Anterior cingulate cortex (tissue), 58 donors: ENCODE measurements at regions not wholly inside any gene's neighbourhood (a gene's known extent, or its start where the extent isn't known, plus 50 kb on each side); places are given as distances from the start of the nearest gene placed in this dataset.

Experiments used
- DNase-seq, 58 donors: peaks; one replicate each; lab custom pipeline; 2025; lab: John Stamatoyannopoulos, UW

- DNase-seq, result no peak
Observed at GRCh38 chr12:11446372-11446771, 51.0 kb upstream of the PRB2 start.

DNA sequence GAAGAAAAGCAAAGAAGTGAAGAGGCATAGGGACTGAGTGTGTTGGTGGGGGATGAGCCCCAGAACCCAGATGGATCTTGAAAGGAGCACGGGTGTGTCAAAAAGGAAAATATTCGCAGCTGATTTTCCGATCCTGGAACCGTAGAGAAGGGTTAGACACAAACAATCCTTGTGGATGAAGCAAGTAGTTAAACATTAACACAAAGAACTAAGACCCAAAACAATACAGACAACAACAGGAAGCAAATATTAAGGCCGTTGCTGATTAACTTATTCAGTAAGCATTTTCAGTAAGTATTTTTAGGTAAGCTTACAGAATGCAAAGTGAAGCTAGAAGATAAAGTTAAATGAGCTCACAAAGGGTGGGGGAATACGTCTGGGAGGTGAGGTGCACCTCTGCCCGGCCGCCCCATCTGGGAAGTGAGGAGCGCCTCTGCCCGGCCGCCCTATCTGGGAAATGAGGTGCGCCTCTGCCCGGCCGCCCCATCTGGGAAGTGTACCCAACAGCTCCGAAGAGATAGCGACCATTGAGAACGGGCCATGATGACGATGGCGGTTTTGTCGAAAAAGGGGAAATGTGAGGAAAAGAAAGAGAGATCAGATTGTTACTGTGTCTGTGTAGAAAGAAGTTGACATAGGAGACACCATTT is 62.8 kb upstream of the PRB2 start:
- DNase-seq, result no peak

- DNase-seq, result no peak
Observed at GRCh38 chr12:11460343-11461023, 65.1 kb upstream of the PRB2 start.

DNA sequence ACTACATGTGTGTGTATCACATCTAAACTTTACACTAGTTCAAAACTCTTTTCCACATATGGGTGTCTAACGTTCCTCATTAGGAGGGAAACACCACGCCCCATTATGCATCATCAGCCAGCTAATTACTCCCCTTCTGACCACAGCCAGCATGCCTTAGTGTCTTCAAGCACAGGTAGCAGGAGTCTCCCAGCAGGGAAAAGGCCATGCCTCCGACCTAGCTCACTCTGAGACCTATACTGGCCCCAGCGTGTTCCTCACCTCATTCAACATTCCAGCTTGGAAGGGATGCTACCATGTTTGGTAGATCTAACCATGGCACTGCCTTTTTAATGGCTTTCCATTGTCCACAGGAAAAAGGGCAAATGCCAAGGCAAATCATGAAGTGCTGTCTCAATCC is 66.1 kb upstream of the PRB2 start:
- DNase-seq, result no peak

DNA sequence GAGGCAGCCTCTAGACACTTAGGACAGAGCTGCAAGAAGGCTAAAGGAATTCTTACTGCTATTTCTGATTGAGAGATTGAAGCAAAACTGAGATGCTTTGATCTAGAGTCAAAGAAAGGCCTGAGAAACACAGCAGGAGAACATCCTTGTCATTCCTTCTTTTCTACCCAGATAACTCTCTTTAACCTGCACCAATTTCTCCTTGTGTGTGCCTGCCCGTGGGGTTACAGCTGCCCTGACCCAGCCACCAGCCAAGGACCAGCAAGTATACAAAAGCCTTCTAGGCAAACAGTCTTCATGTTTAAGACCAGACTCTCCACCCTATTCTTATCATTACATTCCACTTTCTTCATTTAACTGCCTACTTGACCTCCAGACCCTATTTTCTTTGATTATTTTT is 81.7 kb upstream of the PRB2 start:
- DNase-seq, result no peak

- DNase-seq, result no peak
Observed at GRCh38 chr12:11482955-11483354, 87.6 kb upstream of the PRB2 start.

DNA sequence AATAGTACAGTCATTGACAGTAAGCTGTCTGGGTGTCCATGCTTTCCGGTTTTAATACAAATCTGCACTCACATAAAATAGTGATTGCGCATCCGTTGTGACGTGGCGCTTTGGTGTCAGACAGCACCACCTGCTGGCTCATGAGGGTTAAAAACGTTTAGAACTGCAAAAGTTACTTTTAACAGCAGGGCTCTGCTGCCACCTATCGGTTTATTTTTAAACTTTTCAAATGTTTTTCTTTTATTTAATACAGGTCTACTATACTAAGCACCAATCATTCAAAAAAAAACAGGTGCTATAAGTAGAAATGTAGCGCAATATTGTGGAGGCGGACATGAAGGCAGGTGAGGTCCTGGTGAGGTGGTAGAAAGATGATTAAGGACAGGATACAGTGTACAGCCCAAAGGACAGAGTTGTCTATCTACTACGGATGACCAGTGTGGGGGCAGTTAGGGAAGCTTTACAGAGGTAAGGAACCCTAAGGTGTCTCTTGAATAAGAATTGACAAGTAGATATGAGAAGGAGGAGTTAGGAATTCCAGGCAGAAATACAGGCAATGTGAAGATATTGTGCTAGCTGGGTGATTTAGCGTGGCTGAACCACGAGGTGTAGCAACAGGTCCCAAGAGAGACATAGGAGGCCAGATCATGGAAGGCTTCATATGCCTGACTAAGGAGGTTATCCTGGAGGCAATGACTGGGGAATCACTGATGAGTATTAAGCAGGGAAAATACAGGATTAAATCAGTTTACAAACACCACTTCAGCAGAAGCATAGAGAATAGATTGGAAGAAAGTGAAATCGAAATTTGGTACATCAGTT is 91.5 kb upstream of the PRB2 start:
- DNase-seq, result peak in 48 of 58 donors; percentile 3 to 81 (median 34)

DNA sequence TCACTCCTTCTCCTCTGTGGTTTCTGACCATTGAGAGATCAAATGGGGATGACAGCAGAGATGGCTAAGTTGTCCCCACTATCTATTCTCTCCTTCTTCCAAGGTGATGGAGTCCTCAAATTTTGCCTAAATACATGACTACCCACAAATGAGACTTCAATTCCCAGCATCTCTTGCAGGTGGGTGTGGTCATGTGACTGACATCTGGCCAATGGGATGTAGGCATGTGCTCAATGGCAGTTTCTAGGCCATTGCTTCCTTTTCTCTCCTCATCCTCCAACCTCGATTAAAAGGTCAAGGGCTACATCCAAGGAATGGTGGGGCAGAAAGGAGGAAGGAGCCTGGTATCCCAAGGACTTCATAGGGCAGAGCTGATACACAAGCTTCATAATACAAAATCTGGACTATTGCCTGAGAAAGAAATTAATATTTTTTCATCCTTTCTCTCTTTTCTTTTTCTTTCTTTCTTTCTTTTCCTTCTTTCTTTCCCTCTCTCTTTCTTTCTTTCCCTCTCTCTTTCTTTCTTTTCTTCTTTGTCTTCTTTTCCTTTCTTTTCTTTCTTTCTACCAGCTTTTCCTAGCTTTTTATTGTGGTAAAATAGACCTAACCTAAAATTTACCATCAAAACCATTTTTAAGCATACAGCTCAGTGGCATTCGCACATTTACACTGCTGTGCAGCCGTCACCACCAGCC is 100.9 kb upstream of the PRB2 start:
- no peak for DNase-seq

- no peak for DNase-seq
Observed at GRCh38 chr12:11497438-11497837, 102.1 kb upstream of the PRB2 start.

DNA sequence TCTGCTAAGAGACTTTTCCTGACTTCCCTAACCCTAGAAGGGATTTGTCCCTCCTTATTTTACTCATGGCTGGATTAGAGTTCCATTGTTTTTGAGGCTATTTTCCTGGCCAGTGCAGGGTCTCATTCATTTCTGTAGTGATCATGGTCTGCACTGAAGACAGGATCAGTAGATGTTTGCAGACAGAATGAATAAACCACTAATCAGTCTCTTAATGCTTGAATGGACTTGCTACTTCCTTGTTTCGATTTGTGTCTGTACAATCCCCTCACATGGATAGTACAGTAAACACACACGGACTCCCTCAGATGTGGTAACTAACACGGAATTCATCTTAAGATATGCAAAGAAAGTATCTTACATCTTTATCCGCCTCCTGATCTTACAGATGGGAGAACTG is 102.6 kb upstream of the PRB2 start:
- DNase-seq, result no peak

DNA sequence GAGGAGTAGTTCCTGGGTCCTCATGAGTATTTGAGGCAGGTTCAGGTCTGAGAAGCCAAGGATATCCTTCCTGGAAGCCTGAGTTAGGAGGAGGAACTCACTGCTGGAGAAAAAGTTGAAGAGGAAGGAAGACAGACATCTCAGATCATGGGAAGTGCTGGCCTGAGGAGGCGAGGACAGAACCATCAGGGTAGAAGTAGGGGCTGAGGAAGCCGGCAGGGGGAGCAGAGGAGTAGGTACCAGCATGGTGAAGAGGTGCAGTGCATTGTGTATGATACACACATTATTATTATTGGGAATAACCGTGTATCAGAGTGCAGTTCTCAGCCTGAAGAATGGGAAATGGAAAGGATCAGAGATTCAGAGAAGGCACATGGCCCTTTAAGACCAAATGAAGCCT is 103.2 kb upstream of the PRB2 start:
- peak in 1 of 58 donors; percentile 6 for DNase-seq

DNA sequence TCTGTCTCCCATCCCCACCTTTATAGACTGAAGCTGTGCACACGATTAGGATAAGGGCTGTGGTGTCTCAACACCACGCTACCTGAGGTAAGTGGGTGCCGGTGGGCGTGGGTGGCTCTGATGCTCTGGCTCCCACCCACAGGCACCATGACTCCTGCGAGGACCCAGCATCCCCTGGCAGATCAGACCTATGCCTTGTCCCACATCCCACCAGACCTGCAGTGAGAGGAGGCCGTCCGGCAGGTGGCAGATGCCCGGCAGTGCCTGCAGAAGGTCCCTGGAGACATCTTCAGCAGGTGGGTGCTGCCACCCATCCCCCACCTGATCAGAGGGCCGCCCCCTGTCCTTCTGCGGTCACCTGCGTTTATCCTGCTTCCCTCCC is 104.4 kb upstream of the PRB2 start:
- peak in 13 of 58 donors; percentile 7 to 51 (median 22) for DNase-seq

DNA sequence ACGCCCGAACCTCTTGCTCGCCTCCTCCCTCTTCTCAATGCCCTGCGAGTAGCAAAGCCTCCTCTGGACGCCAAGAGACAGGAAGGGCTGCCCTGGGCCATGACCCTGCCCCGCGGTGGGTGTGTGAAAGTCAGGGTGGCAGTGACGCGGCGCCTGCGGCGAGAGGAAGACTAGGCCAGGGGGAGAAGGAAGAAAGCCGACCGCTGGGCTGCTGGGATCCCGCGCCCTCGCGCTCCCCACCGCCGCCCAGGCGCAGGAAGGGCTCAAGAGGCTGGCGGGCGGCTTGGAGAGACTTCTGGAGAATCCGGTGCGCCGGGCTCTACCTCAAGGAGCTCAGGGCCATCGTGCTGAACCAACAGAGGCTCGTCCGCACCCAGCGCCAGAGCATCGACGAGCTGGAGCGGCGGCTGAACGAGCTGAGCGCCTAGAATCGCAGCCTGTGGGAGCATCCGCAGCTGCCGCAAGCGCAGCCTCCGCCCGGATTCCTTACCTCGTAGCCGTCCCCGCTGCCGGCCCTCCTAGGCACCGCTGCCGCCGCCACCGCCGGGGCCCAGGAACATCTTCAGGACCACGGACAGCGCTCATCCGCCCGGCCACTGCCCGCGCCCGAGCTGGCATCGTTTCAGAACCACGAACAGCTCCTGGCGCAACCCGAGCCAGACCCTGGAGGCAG is 105.0 kb upstream of the PRB2 start:
- DNase-seq, result peak in 55 of 58 donors; percentile 19 to 80 (median 55)

- DNase-seq, result no peak
Observed at GRCh38 chr12:11500861-11501230, 105.5 kb upstream of the PRB2 start.

GRCh38 chr12:11508699-11509098 is 113.3 kb upstream of the PRB2 start:
- DNase-seq, result no peak

- DNase-seq, result peak in 1 of 58 donors; percentile 26
Observed at GRCh38 chr12:11509326-11509725, 114.0 kb upstream of the PRB2 start.

- no peak for DNase-seq
Observed at GRCh38 chr12:11510671-11511070, 115.3 kb upstream of the PRB2 start.

DNA sequence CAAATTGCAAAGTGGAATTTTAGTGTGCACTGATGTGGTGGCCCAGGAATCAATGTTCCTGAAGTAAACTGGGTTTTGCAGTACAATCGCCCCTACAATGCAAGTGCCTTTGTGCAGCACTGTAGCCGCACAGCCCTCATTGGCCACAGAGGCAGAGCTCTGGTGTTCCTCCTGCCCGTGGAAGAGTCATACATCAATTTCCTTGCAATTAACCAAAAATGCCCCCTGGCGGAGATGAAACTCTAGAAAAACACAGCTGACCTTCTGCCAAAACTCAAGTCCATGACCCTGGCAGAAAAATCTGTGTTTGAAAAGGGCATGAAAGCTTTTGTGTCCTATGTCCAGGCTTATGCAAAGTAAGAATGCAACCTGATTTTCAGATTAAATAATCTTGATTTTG is 117.9 kb upstream of the PRB2 start:
- no peak for DNase-seq

DNA sequence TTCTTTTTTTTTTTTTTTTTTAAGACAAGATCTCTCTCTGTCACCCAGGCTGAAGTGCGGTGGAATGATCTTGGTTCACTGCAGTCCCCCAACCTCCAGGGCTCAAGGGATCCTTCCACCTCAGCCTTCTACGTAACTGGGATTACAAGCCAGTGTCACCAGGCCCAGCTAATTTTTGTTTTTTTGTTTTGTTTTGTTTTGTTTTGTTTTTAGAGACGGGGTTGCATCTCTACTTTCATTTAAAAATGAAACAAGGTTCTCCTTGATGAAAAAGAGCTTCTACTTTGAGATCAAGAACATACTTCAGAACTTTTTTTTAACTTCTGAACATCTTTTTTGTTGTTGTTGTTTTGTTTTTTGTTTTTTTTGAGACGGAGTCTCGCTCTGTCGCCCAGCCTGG is 121.7 kb upstream of the PRB2 start:
- DNase-seq, result no peak

DNA sequence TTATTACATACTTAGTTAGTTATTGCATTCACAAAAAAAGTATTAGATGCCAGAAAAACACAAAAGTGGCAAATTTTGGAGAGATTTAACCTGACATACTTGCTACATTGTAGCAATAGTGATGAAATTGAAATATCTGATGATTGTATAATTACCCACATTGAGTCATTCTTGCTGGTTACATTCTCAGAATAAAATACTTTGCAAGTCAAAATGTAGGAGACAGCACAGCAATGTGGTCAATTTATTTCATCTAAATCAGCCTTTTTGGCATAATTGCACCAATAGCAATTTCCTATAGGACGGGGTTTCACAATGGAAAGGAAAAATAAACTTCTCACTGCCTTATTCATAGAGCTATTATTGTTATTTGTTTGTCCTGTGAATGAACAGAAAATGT is 125.0 kb upstream of the ETV6 start:
- DNase-seq, result no peak
